Endothelial cell of umbilical vein (primary cell): ENCODE measurements at regions not wholly inside any gene's neighbourhood (a gene's known extent, or its start where the extent isn't known, plus 50 kb on each side); places are given as distances from the start of the nearest gene placed in this dataset.

Experiments
- BruUV-seq: library from RNA; stranded (reverse); fragments of 400-500 nt; replicated peaks from 2 replicates; lab custom pipeline; 2021; lab: Mats Ljungman, UMichigan
- CTCF ChIA-PET: fragments of 300-600, 350-600 bp; sonication (Branson Sonifier 250); formaldehyde crosslinking; loops from one replicate; lab custom pipeline; 2021; ENCODE audit warnings: antibody characterized with exemption, inconsistent platforms; lab: Charles Lee
- POLR2A ChIA-PET: fragments of 300-600, 350-600 bp; sonication (Branson Sonifier 250); formaldehyde crosslinking; loops from one replicate; lab custom pipeline; 2021; ENCODE audit warnings: antibody characterized with exemption, inconsistent platforms; lab: Charles Lee
- DNase-seq: peaks from one replicate; pipeline ENCODE4 v3.0.0-alpha.2; 2011; ENCODE audit warnings: low read depth, low spot score
- FAIRE-seq: peaks from 2 replicates; lab custom pipeline; 2011; peaks lifted over from hg19 to GRCh38; lab: Jason Lieb, UNC
- H2AFZ ChIP-seq: 2 replicates; pipeline ENCODE4 v1.6.0; 2012; ENCODE audit warnings: low read depth, low read length, control low read depth, inconsistent platforms
- H3K27ac ChIP-seq: 2 replicates; pipeline ENCODE4 v1.5.1; 2011; ENCODE audit warnings: low read depth, mild to moderate bottlenecking, control low read depth, low read length, moderate library complexity; ENCODE audit not compliant: insufficient read depth
- H3K27me3 ChIP-seq, 2 experiments: 2 replicates each; pipeline versions ENCODE4 v1.6.0 to v1.6.1; 2011; ENCODE audit warnings: low read length in 2 of 2, mixed read lengths in 1 of 2; ENCODE audit not compliant: control insufficient read depth in 2 of 2, insufficient read depth in 2 of 2
- H3K36me3 ChIP-seq, 2 experiments: 2 replicates in 1 of 2; 3 replicates in 1 of 2; pipeline ENCODE4 v1.5.1; 2011; ENCODE audit warnings: low read length in 2 of 2, mild to moderate bottlenecking in 1 of 2, moderate library complexity in 1 of 2; ENCODE audit not compliant: control insufficient read depth in 2 of 2, insufficient read depth in 2 of 2; ENCODE audit errors: extremely low read depth in 1 of 2
- H3K4me1 ChIP-seq: 3 replicates; pipeline ENCODE4 v1.5.1; 2011; ENCODE audit warnings: mild to moderate bottlenecking, low read length; ENCODE audit not compliant: control insufficient read depth, insufficient read depth; ENCODE audit errors: extremely low read depth
- H3K4me2 ChIP-seq: 2 replicates; pipeline ENCODE4 v1.6.1; 2011; ENCODE audit warnings: low read length, control low read depth, mixed read lengths; ENCODE audit not compliant: insufficient read depth
- H3K4me3 ChIP-seq, 3 experiments: fragments of 200-600 bp in 1 of 3; sonication (generic), shearing (Covaris generic) in 1 of 3; replicated peaks in 1 of 3; 2 replicates each; pipeline ENCODE4 v1.5.1; 2011 to 2016; ENCODE audit warnings: control low read depth in 3 of 3, low read length in 3 of 3, mild to moderate bottlenecking in 2 of 3, inconsistent platforms in 1 of 3, low read depth in 1 of 3, moderate library complexity in 1 of 3; ENCODE audit not compliant: insufficient read depth in 1 of 3
- H3K79me2 ChIP-seq: 2 replicates; pipeline ENCODE4 v1.6.0; 2012; ENCODE audit warnings: low read length, inconsistent platforms; ENCODE audit not compliant: control insufficient read depth, insufficient read depth
- H3K9ac ChIP-seq: replicated peaks from 2 replicates; pipeline ENCODE3; 2011; ENCODE audit warnings: low read length, control low read depth; ENCODE audit not compliant: insufficient read depth; ENCODE audit errors: extremely low read depth
- H3K9me1 ChIP-seq: replicated peaks from 3 replicates; pipeline ENCODE4 v1.6.0; 2011; ENCODE audit warnings: mild to moderate bottlenecking, low read length; ENCODE audit not compliant: control insufficient read depth, insufficient read depth; ENCODE audit errors: extremely low read depth
- H3K9me3 ChIP-seq: replicated peaks from 2 replicates; pipeline ENCODE4 v1.5.1; 2012; ENCODE audit warnings: low read length, inconsistent platforms; ENCODE audit not compliant: control insufficient read depth, insufficient read depth
- H4K20me1 ChIP-seq: replicated peaks from 2 replicates; pipeline ENCODE3; 2011; ENCODE audit warnings: mild to moderate bottlenecking, low read length; ENCODE audit not compliant: control insufficient read depth, insufficient read depth; ENCODE audit errors: extremely low read depth
- CTCF ChIP-seq, 2 donors: IDR thresholded peaks; 1 replicate in 1 of 2; 2 replicates in 1 of 2; pipeline ENCODE4 v1.5.1; 2011; ENCODE audit warnings: low read length in 2 of 2, mild to moderate bottlenecking in 2 of 2, moderate library complexity in 2 of 2, control low read depth in 1 of 2, inconsistent platforms in 1 of 2, low read depth in 1 of 2; ENCODE audit not compliant: insufficient read depth in 1 of 2; ENCODE audit errors: extremely low read depth in 1 of 2
- EZH2 ChIP-seq: IDR thresholded peaks from 2 replicates; pipeline ENCODE4 v1.6.1; 2012; ENCODE audit warnings: borderline replicate concordance, low read depth, mild to moderate bottlenecking, moderate library complexity, low read length, inconsistent platforms; ENCODE audit not compliant: severe bottlenecking
- FOS ChIP-seq: IDR thresholded peaks from 2 replicates; pipeline ENCODE4 v1.6.1; 2011; ENCODE audit warnings: mild to moderate bottlenecking, low read length, moderate library complexity, borderline replicate concordance; ENCODE audit not compliant: insufficient read depth
- GATA2 ChIP-seq: IDR thresholded peaks from 2 replicates; pipeline ENCODE4 v1.7.0; 2011; ENCODE audit warnings: low read depth, mild to moderate bottlenecking, moderate library complexity, mixed read lengths, low read length; ENCODE audit not compliant: insufficient read length, insufficient read depth
- JUN ChIP-seq: IDR thresholded peaks from 2 replicates; pipeline ENCODE4 v1.6.1; 2011; ENCODE audit warnings: borderline replicate concordance, low read depth; ENCODE audit not compliant: insufficient read length, insufficient read depth
- POLR2A ChIP-seq: IDR thresholded peaks from 2 replicates; pipeline ENCODE4 v1.6.1; 2012; ENCODE audit warnings: low read depth, mild to moderate bottlenecking, control low read depth, low read length
- POLR2AphosphoS5 ChIP-seq: IDR thresholded peaks from 2 replicates; pipeline ENCODE4 v1.6.1; 2012; ENCODE audit warnings: low read depth, mild to moderate bottlenecking, control low read depth, low read length, moderate library complexity; ENCODE audit not compliant: insufficient read depth
- dilution Hi-C: fragments of 300-500 bp; cut with MboI; formaldehyde crosslinking; loops from one replicate; pipeline ENCODE4 v1.15.0; 2019; ENCODE audit warnings: low sequenced_read_pairs; ENCODE audit not compliant: extremely low pct_ligation_motif_present
- intact Hi-C: fragments of 100-400 bp; cut with micrococcal nuclease; formaldehyde crosslinking; loops from one replicate; pipeline ENCODE4 v1.10.0; 2022
- TF ChIP-seq, protein P1 (sequence below): IDR thresholded peaks from 2 replicates; pipeline ENCODE4 v1.6.1; 2011; ENCODE audit not compliant: insufficient read depth, insufficient read length

DNA sequence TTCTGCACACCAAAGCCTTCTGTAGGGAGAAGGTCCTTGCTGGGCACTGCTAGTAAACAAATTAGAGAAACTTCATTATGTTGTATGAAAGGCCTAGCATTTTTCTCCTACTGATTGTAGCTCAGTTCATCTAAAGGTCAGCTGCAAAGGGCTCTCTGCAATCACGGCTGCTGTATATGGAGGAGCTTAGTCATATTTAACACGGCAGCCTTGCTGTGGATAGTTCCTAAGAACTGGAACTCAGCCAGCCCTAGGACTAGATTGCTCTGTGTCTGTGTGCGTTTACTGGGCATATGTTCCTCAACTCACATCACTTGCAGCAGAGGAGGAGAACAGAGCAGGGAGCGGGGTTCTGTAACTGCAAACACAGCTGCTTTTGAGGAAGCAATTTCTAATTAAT lies 1103.9 kb upstream of the KLHL29 start:
- POLR2A ChIA-PET, result no interaction called here
- no peak for DNase-seq
- TF ChIP-seq JUN (no peak), CTCF (IDR thresholded peaks at IDR 0.05; ENCODE audit: extremely low read depth in 1 of 2, insufficient read depth in 1 of 2, low read depth in 1 of 2, low read length in 2 of 2) (no peak), GATA2 (no peak), POLR2AphosphoS5 (no peak)
- Histone ChIP-seq H2AFZ (no peak overlapping the region), H3K27ac (no peak overlapping the region), H3K79me2 (no peaks in the 10 kb centered on the region), H3K9me1 (no peaks in the 10 kb centered on the region), H3K27me3 (no peaks in the 10 kb centered on the region), H3K9me3 (peaks cover 6% of the 10 kb centered on the region), H4K20me1 (no peaks in the 10 kb centered on the region), H3K9ac (no peak overlapping the region), H3K4me3 (no peak overlapping the region), H3K4me1 (no peaks in the 10 kb centered on the region), H3K36me3 (no peaks in the 10 kb centered on the region), H3K4me2 (no peak overlapping the region)
- dilution Hi-C loops, result no loop called here
- CTCF ChIA-PET, result no interaction called here
- intact Hi-C loops, result no loop called here
- BruUV-seq, result no TSS peak
- FAIRE-seq, result no peak

DNA sequence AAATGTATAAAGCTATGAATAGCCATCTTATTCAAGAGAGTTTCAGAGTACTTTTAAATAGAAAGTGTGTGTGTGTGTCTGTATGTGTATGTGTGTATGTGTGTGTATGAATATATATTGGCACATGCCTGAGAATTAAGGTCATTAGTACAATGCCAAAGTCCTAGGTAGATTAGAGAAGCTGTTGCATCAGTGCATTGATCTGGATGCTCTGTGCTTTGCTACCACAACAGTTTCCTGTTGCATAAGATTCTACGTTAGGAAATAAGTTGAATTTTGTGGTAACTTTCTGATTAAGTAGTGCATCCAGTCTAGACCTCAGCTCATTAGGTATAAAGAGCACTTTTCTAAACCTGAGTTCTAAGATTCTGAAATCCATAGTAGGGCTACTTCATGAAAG lies 1102.8 kb upstream of the KLHL29 start:
- ChIA-PET POLR2A (no interaction called here), CTCF (no interaction called here)
- Histone ChIP-seq H3K9me1 (no peaks in the 10 kb centered on the region), H3K27ac (no peak overlapping the region), H2AFZ (no peak overlapping the region), H3K27me3 (no peaks in the 10 kb centered on the region), H3K36me3 (no peaks in the 10 kb centered on the region), H3K4me1 (no peaks in the 10 kb centered on the region), H3K4me2 (no peak overlapping the region), H4K20me1 (no peaks in the 10 kb centered on the region), H3K79me2 (no peaks in the 10 kb centered on the region), H3K9ac (no peak overlapping the region), H3K9me3 (peaks cover 5% of the 10 kb centered on the region), H3K4me3 (no peak overlapping the region)
- intact Hi-C loops, result no loop called here
- BruUV-seq, result no TSS peak
- DNase-seq (no peak), FAIRE-seq (no peak)
- TF ChIP-seq JUN, result no peak
- no peak for TF ChIP-seq GATA2
- TF ChIP-seq FOS, result no peak
- no peak for TF ChIP-seq POLR2A
- TF ChIP-seq, protein P1, sequence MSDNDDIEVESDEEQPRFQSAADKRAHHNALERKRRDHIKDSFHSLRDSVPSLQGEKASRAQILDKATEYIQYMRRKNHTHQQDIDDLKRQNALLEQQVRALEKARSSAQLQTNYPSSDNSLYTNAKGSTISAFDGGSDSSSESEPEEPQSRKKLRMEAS, result no peak
- TF ChIP-seq EZH2, result no peak
- dilution Hi-C loops, result no loop called here
